DMS 273 treated with DMSO at 0.1 percent for 48 hours (cell line): ENCODE measurements at regions not wholly inside any gene's neighbourhood (a gene's known extent, or its start where the extent isn't known, plus 50 kb on each side); places are given as distances from the start of the nearest gene placed in this dataset.

Experiments
- DNase-seq: peaks from one replicate; lab custom pipeline; 2025; lab: John Stamatoyannopoulos, UW

GRCh38 chr6:126904176-126904575 lies 214.3 kb upstream of the RSPO3 start:
- DNase-seq = no peak

GRCh38 chr6:126905917-126906316 lies 212.6 kb upstream of the RSPO3 start:
- DNase-seq = no peak

GRCh38 chr6:126907312-126907711 lies 211.2 kb upstream of the RSPO3 start:
- DNase-seq = no peak

GRCh38 chr6:126907996-126908395 lies 210.5 kb upstream of the RSPO3 start:
- no peak for DNase-seq

- DNase-seq = no peak
These were observed 209.0 kb upstream of the RSPO3 start for GRCh38 chr6:126909493-126909892.

GRCh38 chr6:126913651-126914050 lies 204.8 kb upstream of the RSPO3 start:
- no peak for DNase-seq

- no peak for DNase-seq
These were observed 204.3 kb upstream of the RSPO3 start for GRCh38 chr6:126914172-126914571.

GRCh38 chr6:126914801-126915200 lies 203.7 kb upstream of the RSPO3 start:
- no peak for DNase-seq

GRCh38 chr6:126919947-126920346 lies 198.5 kb upstream of the RSPO3 start:
- no peak for DNase-seq

- DNase-seq = no peak
These were observed 194.7 kb upstream of the RSPO3 start for GRCh38 chr6:126923807-126924206.

- no peak for DNase-seq
These were observed 191.5 kb upstream of the RSPO3 start for GRCh38 chr6:126926926-126927325.

- no peak for DNase-seq
These were observed 190.6 kb upstream of the RSPO3 start for GRCh38 chr6:126927841-126928240.

GRCh38 chr6:126937426-126937825 lies 181.0 kb upstream of the RSPO3 start:
- DNase-seq = no peak

GRCh38 chr6:126939784-126940183 lies 178.7 kb upstream of the RSPO3 start:
- no peak for DNase-seq

- no peak for DNase-seq
These were observed 176.7 kb upstream of the RSPO3 start for GRCh38 chr6:126941751-126942150.

- DNase-seq = no peak
These were observed 174.0 kb upstream of the RSPO3 start for GRCh38 chr6:126944512-126944911.

GRCh38 chr6:126945150-126945685 lies 173.3 kb upstream of the RSPO3 start:
- DNase-seq = no peak

GRCh38 chr6:126945812-126946360 lies 172.6 kb upstream of the RSPO3 start:
- no peak for DNase-seq

GRCh38 chr6:126947070-126947469 lies 171.4 kb upstream of the RSPO3 start:
- no peak for DNase-seq

GRCh38 chr6:126949786-126950185 lies 168.7 kb upstream of the RSPO3 start:
- DNase-seq = no peak

- no peak for DNase-seq
These were observed 162.8 kb upstream of the RSPO3 start for GRCh38 chr6:126955621-126956020.

GRCh38 chr6:126957721-126958120 lies 160.8 kb upstream of the RSPO3 start:
- DNase-seq = no peak

GRCh38 chr6:126959765-126960164 lies 158.7 kb upstream of the RSPO3 start:
- DNase-seq = no peak

GRCh38 chr6:126963077-126963809 lies 155.2 kb upstream of the RSPO3 start:
- no peak for DNase-seq
